Activated naive CD8-positive, alpha-beta T cell (primary cell): ENCODE measurements at regions not wholly inside any gene's neighbourhood (a gene's known extent, or its start where the extent isn't known, plus 50 kb on each side); places are given as distances from the start of the nearest gene placed in this dataset.

Experiments used
- H3K27ac Mint-ChIP-seq: one replicate; pipeline ENCODE4 v1.8.0; 2021; ENCODE audit warnings: mixed read lengths
- H3K27me3 Mint-ChIP-seq: one replicate; pipeline ENCODE4 v1.8.0; 2021; ENCODE audit warnings: mixed read lengths
- H3K36me3 Mint-ChIP-seq: one replicate; pipeline ENCODE4 v1.8.0; 2021; ENCODE audit warnings: mixed read lengths
- H3K4me1 Mint-ChIP-seq: one replicate; pipeline ENCODE4 v1.8.0; 2021; ENCODE audit warnings: low read depth, mixed read lengths
- H3K4me3 Mint-ChIP-seq: one replicate; pipeline ENCODE4 v1.8.0; 2021; ENCODE audit warnings: mild to moderate bottlenecking, mixed read lengths
- H3K9me3 Mint-ChIP-seq: one replicate; pipeline ENCODE4 v1.8.0; 2021; ENCODE audit warnings: low read depth, mixed read lengths

DNA sequence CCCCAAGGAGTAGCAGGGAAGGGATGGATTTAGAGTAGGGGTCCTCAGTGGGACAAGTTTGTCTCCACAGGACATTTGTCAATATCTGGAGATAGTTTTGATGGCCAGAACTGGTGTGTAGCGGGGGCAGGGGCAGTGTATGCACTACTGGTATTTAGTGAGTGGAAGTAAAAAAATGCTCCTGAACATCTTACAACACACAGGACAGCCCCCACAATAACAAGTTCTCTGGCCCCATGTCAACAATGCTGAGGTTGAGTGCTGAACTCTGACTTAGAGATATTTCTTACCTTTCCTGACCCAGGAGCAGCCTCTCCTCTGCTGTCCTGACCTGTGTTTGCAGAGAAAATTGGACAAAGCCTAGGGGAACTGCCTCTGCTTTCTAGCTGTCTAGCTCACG lies 365.8 kb downstream of the HAPSTR1 start:
- Mint-ChIP-seq H3K27me3 (peaks cover 7% of the 10 kb centered on the region), H3K4me3 (no peak overlapping the region), H3K36me3 (peaks cover 2% of the 10 kb centered on the region), H3K9me3 (peaks cover 14% of the 10 kb centered on the region), H3K4me1 (no peaks in the 10 kb centered on the region), H3K27ac (no peak overlapping the region)

DNA sequence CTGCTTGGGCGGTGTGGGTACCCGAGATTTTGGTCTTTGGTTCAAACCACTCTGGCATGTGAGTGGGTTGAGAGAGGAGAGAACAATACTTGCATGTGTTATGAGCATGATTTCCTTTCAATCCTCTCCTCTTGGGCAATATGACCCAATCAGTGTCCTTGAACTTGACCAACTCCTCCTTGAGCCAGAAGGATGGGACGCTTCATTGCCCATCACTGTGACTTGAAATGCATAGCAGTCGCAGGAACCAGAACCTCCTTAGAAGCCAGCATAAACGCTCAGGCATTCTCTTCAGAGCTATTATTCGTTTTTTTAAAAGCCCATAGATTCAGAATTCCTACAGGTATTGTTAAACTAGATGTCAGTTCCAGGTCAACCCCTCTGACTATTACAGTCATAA lies 367.4 kb downstream of the HAPSTR1 start:
- peaks cover 7% of the 10 kb centered on the region for H3K27me3 Mint-ChIP-seq
- H3K36me3 Mint-ChIP-seq: peaks cover 1% of the 10 kb centered on the region

DNA sequence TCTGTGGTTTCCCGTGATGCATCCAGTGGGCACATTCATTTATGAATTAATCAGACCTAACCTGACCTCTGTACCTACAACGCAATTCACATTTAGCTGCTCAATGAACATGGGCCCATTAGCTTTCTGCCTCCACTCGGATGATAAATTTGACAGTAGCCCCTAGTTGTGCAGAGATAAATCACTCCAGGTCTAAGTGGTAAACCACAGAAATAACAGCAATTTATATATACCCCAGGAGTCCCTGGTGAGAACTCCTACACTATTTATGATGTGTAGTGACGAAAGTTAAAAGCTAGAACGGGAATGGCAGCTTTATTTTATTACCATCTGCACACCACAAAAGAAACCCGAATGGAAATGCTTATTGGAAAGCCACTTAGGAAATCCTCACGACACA lies 371.5 kb downstream of the HAPSTR1 start:
- H3K4me3 Mint-ChIP-seq: no peak overlapping the region
- no peaks in the 10 kb centered on the region for H3K27me3 Mint-ChIP-seq
- H3K9me3 Mint-ChIP-seq: peaks cover 4% of the 10 kb centered on the region
- no peaks in the 10 kb centered on the region for H3K4me1 Mint-ChIP-seq
- H3K27ac Mint-ChIP-seq: no peak overlapping the region
- H3K36me3 Mint-ChIP-seq: no peaks in the 10 kb centered on the region

More for the DNA sequence above, 367.4 kb downstream of the HAPSTR1 start:
- Mint-ChIP-seq H3K9me3 (peaks cover 13% of the 10 kb centered on the region), H3K27ac (no peak overlapping the region), H3K4me3 (no peak overlapping the region), H3K4me1 (no peaks in the 10 kb centered on the region)

DNA sequence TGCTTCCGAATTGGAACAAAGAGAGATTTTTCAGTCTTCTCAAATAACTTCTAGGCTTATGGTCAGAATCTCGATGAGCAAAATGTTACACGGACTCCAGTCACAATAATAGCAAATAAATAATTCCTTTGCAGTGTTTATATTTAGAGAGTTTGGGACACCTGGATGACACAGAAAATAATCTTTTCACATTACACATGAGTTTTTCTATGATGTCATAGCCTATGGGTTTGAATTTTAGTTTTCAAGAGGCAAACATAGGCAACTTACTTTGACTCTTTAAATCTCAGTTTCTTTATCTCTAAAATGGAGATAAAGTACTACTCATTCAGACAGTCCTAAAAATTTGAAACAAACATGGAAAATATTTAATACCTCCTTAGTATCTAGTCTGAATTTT lies 372.0 kb downstream of the HAPSTR1 start:
- H3K27me3 Mint-ChIP-seq: no peaks in the 10 kb centered on the region

DNA sequence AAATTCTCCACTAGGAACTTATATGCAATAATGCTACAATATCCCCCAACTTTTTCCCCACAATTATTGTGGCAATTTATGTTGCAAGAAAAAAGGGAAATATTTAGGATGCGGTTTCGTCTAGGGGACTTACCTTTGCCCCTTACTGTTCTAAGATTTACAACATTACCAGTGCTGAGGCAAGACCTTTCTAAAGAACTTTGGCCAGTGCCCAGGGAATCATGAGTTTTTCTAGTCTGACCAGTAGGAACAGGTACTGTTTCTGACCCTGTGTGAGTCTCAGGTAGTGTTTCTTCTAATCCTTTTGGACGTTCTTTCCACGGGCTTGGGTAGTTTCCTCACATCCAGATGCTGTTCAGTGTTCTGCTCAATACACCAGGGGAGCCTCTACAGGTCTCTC lies 373.7 kb downstream of the HAPSTR1 start:
- Mint-ChIP-seq H3K36me3 (no peaks in the 10 kb centered on the region), H3K9me3 (peaks cover 4% of the 10 kb centered on the region), H3K27ac (no peak overlapping the region), H3K27me3 (no peaks in the 10 kb centered on the region), H3K4me3 (no peak overlapping the region), H3K4me1 (no peaks in the 10 kb centered on the region)

More for the DNA sequence above, 372.0 kb downstream of the HAPSTR1 start:
- Mint-ChIP-seq H3K27ac (no peak overlapping the region), H3K36me3 (no peaks in the 10 kb centered on the region), H3K4me1 (no peaks in the 10 kb centered on the region), H3K9me3 (peaks cover 4% of the 10 kb centered on the region), H3K4me3 (no peak overlapping the region)

DNA sequence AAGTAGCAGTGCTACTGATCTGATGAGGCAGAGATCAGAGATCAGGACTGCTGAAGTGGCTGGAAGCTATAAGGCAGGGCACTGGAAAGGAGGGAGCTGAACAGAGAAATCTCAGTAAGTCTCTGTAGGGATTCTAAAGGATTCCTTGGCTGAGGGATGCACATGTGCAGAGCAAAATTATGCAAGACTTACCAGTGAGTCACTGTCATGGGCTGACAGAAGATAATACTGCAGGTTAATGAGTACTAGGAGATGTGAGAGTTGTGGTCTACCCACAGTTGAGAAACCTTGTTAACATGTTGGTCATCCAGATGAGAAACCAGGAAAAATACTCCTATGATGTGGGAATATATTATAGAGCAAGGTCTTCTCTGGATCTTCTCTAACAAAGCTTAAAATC lies 378.1 kb downstream of the HAPSTR1 start:
- Mint-ChIP-seq H3K27me3 (peaks cover 4% of the 10 kb centered on the region), H3K4me3 (no peak overlapping the region), H3K27ac (no peak overlapping the region), H3K36me3 (no peaks in the 10 kb centered on the region), H3K4me1 (no peaks in the 10 kb centered on the region), H3K9me3 (peaks cover 4% of the 10 kb centered on the region)

DNA sequence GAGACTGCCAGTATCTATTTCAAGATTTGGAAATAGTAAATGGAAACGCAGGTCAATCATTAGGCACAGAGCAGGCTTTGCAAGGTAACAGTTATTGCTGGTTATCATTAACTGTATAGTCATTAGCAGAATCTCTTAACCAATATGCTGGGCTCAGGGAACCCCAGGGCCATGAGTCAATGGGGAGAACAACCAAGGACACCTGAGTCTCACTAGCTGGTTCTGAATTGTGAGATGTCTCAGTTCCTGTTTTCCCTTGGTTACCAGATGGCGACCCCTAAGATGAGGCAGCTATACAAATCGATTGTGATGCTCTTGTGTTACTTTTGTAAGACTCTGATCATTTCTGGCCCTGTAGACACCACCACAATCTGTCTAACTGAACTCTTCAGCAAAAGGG lies 385.3 kb downstream of the HAPSTR1 start:
- Mint-ChIP-seq H3K27me3 (peaks cover 5% of the 10 kb centered on the region), H3K4me1 (no peaks in the 10 kb centered on the region), H3K36me3 (no peaks in the 10 kb centered on the region), H3K27ac (no peak overlapping the region), H3K9me3 (no peaks in the 10 kb centered on the region), H3K4me3 (no peak overlapping the region)

DNA sequence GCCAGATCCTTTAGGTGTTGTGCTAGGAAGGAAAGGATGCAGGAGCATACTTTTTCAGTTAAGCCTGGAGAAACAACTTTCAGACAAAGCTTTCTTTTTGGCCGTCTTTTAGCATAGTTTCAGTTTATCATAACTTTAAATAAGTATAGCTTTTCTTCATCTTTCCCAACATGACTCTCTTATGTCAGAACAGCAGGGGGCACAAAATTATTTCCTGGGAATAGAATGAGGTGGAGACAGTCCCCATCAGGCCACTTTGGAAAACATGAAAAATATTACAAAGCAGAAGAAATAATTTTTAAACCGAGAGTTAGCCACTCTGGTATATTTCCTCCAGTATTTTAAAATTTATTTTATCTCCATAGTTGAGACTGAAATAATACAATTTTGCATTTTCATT lies 387.6 kb downstream of the HAPSTR1 start:
- no peaks in the 10 kb centered on the region for H3K4me1 Mint-ChIP-seq
- no peaks in the 10 kb centered on the region for H3K36me3 Mint-ChIP-seq
- H3K27me3 Mint-ChIP-seq: peaks cover 1% of the 10 kb centered on the region
- no peaks in the 10 kb centered on the region for H3K9me3 Mint-ChIP-seq
- no peak overlapping the region for H3K27ac Mint-ChIP-seq
- no peak overlapping the region for H3K4me3 Mint-ChIP-seq

DNA sequence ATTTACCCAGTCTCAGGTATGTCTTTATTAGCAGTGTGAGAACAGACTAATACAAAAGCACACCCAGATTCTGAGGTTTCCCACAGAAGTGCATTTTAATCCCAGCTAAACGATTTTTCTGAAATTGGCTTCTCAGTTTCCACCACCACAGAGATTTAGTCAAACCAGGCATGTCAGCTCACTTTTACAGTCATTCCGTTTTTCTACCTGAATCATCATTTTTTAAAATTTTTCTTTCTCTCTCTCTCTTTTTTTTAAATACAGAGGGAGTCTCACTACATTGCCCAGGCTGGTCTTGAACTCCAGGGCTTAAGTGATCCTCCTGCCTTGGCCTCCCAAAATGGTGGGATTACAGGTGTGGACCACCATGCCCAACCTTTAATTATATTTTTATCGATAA lies 389.1 kb downstream of the HAPSTR1 start:
- Mint-ChIP-seq H3K4me1 (no peaks in the 10 kb centered on the region), H3K27me3 (peaks cover 1% of the 10 kb centered on the region), H3K27ac (no peak overlapping the region), H3K9me3 (no peaks in the 10 kb centered on the region), H3K36me3 (no peaks in the 10 kb centered on the region), H3K4me3 (no peak overlapping the region)

DNA sequence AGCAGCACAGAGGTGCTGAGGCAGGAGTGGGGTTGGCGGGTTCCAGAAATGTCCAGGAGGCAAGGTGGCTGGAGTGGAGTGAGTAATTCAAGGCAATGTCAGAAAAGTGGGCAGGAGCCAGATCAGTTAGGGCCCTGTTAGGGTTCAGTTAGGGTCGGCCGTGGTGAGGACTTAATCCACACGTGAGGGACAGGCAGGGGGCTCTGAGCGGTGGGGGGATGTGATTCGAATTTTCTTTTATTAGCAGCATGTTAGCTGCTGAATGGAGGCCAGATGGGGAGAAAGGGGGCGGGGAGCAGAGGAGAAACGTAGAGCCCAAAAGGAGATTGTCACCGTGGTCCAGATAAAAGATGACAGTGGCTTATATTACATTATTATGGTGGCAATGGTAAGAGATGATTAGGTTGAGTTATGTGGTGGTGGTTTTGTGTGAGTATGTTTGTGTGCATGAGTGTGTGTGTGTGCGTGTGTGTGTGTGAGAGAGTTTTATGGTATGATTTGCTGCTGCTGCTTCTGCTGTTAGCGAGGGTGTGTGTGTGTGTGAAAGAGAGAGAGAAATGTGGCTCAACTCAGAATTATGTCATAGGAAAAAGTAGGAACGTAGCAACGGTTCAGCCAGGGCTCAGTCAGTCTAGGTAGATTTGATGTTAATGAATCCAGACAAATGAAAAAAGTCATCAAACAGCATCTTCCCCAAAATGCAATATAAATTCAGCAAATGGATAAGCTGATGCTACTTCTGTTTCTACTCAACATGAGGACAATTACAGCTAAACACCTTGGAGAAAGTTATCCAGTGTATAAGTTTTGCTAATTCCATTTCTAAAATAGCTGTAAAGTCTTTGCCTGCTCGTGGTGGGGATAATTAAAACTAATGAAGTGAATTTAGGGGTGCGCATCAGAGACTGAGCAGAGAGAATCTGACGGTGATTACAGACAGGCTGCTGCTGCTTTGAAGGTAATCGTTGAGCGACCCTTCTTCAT lies 390.6 kb downstream of the HAPSTR1 start:
- no peaks in the 10 kb centered on the region for H3K9me3 Mint-ChIP-seq
- H3K27me3 Mint-ChIP-seq: peaks cover 1% of the 10 kb centered on the region
- H3K27ac Mint-ChIP-seq: no peak overlapping the region
- H3K4me3 Mint-ChIP-seq: no peak overlapping the region
- H3K4me1 Mint-ChIP-seq: no peaks in the 10 kb centered on the region
- H3K36me3 Mint-ChIP-seq: no peaks in the 10 kb centered on the region

DNA sequence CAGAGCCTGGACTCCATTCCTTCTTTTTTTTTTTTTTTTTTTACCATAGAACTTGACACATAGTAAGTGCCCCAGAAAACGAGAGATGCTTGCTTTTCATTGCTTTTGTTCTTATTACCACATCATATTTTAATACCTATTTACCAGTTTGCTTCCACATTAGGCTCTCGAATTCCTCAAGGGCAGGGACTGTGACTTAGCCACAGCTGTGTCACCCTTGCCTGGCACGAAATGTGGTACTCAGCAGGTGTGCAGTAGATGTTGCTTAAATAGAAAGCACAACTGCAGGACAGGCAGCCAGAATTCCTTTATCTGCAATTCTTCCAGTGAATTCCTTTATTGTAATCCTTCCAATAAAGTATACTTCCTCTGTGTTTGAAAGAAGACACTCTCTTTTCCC lies 393.0 kb downstream of the HAPSTR1 start:
- Mint-ChIP-seq H3K4me1 (no peaks in the 10 kb centered on the region), H3K27ac (no peak overlapping the region), H3K9me3 (no peaks in the 10 kb centered on the region), H3K27me3 (peaks cover 1% of the 10 kb centered on the region), H3K36me3 (no peaks in the 10 kb centered on the region), H3K4me3 (no peak overlapping the region)

DNA sequence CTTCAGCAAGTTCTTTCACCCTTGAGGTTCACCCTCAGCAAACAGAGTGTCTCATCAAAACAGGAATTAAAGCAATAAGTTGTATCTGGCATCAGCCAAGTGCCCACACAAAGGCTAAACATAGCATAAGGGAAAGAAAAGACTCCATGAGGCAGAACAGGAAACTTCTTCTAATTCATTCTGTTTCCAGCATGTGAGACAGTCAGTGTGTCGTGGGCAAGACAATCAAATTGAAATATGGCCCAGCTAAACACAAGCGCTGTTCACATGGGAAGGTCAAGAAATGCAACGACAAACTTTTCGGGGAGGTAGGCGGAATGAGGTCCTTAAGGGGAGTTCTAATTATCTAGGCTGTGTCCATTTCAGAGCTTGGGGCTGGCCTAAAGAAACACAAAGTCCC lies 393.4 kb downstream of the HAPSTR1 start:
- Mint-ChIP-seq H3K36me3 (no peaks in the 10 kb centered on the region), H3K4me3 (no peak overlapping the region), H3K27me3 (peaks cover under 1% of the 10 kb centered on the region), H3K4me1 (no peaks in the 10 kb centered on the region), H3K27ac (no peak overlapping the region), H3K9me3 (no peaks in the 10 kb centered on the region)

DNA sequence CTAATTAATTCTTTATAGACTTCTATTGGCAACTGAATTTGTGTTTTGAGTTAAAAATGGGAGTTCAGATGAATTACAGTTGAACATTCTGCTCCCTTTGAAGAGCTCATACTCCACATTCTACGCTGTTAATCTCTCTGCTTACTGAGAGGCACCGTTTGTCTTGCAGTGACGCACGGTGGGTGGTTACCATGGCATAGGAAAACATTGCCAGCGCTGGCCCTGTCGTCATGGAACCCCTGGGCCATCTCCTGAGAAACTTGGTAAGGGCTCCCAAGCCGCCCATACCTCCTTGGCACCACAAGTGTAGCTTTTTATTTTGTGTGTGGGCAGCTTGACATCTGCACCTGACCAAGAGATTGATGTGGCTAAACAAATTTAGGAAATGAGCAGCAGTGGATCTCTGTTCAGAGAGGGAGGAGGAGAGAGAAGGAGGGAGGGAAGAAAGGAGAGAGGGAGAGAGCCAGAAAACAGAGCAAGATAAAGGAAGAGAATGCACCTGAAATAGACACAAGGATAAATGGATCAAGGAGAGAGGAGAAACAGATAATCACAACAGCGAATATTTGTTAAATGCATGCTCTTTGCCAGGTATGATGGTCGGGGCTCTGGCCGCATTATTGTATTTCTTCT lies 398.5 kb downstream of the HAPSTR1 start:
- H3K27ac Mint-ChIP-seq: no peak overlapping the region
- H3K27me3 Mint-ChIP-seq: peaks cover 1% of the 10 kb centered on the region
- H3K4me1 Mint-ChIP-seq: no peaks in the 10 kb centered on the region
- no peak overlapping the region for H3K4me3 Mint-ChIP-seq
- H3K36me3 Mint-ChIP-seq: no peaks in the 10 kb centered on the region
- no peaks in the 10 kb centered on the region for H3K9me3 Mint-ChIP-seq

DNA sequence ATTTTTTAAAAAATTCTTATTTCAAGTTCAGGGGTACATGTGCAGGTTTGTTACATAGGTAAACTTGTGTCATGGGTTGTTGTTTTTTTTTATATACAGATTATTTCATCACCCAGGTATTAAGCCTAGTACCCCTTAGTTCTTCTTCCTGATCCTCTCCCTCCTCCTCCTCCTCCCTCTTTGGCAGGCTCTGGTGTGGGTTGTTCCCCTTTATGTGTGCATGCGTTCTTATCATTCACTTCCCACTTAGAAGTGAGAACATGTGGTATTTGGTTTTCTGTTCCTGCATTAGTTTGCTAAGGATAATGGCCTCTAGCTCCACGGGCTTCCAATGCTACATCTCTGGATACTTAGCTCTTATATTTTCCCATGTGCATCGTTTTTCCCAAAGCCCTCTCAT lies 404.4 kb downstream of the HAPSTR1 start:
- Mint-ChIP-seq H3K27ac (no peak overlapping the region), H3K9me3 (no peaks in the 10 kb centered on the region), H3K4me1 (no peaks in the 10 kb centered on the region), H3K36me3 (no peaks in the 10 kb centered on the region), H3K27me3 (peaks cover 1% of the 10 kb centered on the region), H3K4me3 (no peak overlapping the region)

DNA sequence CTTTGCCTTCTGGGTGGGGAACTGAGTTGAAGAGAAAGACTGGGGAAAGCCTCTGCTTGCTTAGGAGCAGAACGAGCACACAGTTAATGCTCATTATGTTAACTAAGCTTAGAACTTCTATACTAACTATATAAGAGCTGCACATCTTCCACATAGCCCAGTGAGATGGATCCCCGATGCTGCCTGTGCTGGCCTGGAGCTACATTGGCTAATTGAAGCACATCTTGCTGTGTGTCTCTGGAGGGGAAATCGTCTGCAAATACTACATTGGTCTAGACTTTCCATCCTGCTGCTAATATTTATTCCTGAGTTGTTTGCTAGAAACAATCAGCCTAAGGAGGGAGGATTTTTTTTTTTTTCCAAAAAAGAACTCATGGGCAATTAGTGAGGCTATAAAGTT lies 406.3 kb downstream of the HAPSTR1 start:
- Mint-ChIP-seq H3K27ac (no peak overlapping the region), H3K4me1 (no peaks in the 10 kb centered on the region), H3K4me3 (no peak overlapping the region)

More for the DNA sequence above, 406.3 kb downstream of the HAPSTR1 start:
- Mint-ChIP-seq H3K9me3 (no peaks in the 10 kb centered on the region), H3K36me3 (no peaks in the 10 kb centered on the region), H3K27me3 (peaks cover 1% of the 10 kb centered on the region)
